ENCODE measurements at regions not wholly inside any gene's neighbourhood (a gene's known extent, or its start where the extent isn't known, plus 50 kb on each side); places are given as distances from the start of the nearest gene placed in this dataset.

GRCh38 chr6:139985236-139985815, 610.9 kb upstream of the CITED2 start:
- Histone ChIP-seq H3K79me2 (ENCODE audit: insufficient read depth, low read length) (no peaks in the 10 kb centered on the region), H3K4me1 (ENCODE audit: insufficient read depth, low read length) (peaks cover 35% of the 10 kb centered on the region), H3K9me3 (ENCODE audit: insufficient read depth, low read depth, low read length) (no peaks in the 10 kb centered on the region), H3K9ac (ENCODE audit: low read length) (no peak overlapping the region), H3K4me2 (ENCODE audit: low read length) (no peak overlapping the region), H3K36me3 (ENCODE audit: insufficient read depth, low read length) (no peaks in the 10 kb centered on the region), H4K20me1 (ENCODE audit: insufficient read depth, low read length) (no peaks in the 10 kb centered on the region), H2AFZ (ENCODE audit: low read depth, low read length) (no peak overlapping the region), H3K27me3 (ENCODE audit: insufficient read depth, low read length) (no peaks in the 10 kb centered on the region), H3K27ac (ENCODE audit: low read depth, low read length) (no peak overlapping the region), H3K4me3 (ENCODE audit: insufficient read depth, low read depth, low read length) (no peak overlapping the region)
- Mint-ChIP-seq H3K27me3 (ENCODE audit: low read depth, unreplicated experiment) (no peaks in the 10 kb centered on the region), H3K4me1 (ENCODE audit: low read depth, unreplicated experiment) (peaks cover 38% of the 10 kb centered on the region), H3K4me3 (ENCODE audit: unreplicated experiment) (no peak overlapping the region), H3K27ac (ENCODE audit: unreplicated experiment) (no peak overlapping the region), H3K36me3 (ENCODE audit: low read depth, unreplicated experiment) (no peaks in the 10 kb centered on the region), H3K9me3 (ENCODE audit: unreplicated experiment) (no peaks in the 10 kb centered on the region)
- TF ChIP-seq CTCF (IDR thresholded peaks at IDR 0.05; ENCODE audit: insufficient read depth, low read depth, low read length) (no peak), EZH2 (IDR thresholded peaks at IDR 0.05; ENCODE audit: insufficient read depth, low read length) (no peak)
- FAIRE-seq, result no peak
- DNase-seq (ENCODE audit: low read depth), result no peak

GRCh38 chr6:139984317-139984716, 609.9 kb upstream of the CITED2 start:
- peak overlapping the region; percentile 78 for H3K27ac Mint-ChIP-seq (ENCODE audit: unreplicated experiment)
- H3K4me3 ChIP-seq (ENCODE audit: insufficient read depth, low read depth, low read length), result no peak overlapping the region
- no peak for FAIRE-seq
- H3K4me1 Mint-ChIP-seq (ENCODE audit: low read depth, unreplicated experiment), result peaks cover 48% of the 10 kb centered on the region
- no peaks in the 10 kb centered on the region for H3K36me3 ChIP-seq (ENCODE audit: insufficient read depth, low read length)
- H3K9ac ChIP-seq (ENCODE audit: low read length), result no peak overlapping the region
- no peaks in the 10 kb centered on the region for H3K27me3 ChIP-seq (ENCODE audit: insufficient read depth, low read length)
- DNase-seq (ENCODE audit: low read depth), result no peak
- no peak overlapping the region for H3K4me3 Mint-ChIP-seq (ENCODE audit: unreplicated experiment)
- H3K27ac ChIP-seq (ENCODE audit: low read depth, low read length), result peak overlapping the region; percentile 39
- H4K20me1 ChIP-seq (ENCODE audit: insufficient read depth, low read length), result no peaks in the 10 kb centered on the region
- H3K79me2 ChIP-seq (ENCODE audit: insufficient read depth, low read length), result no peaks in the 10 kb centered on the region
- no peaks in the 10 kb centered on the region for H3K27me3 Mint-ChIP-seq (ENCODE audit: low read depth, unreplicated experiment)
- TF ChIP-seq EZH2 (IDR thresholded peaks at IDR 0.05; ENCODE audit: insufficient read depth, low read length), result no peak
- no peak for TF ChIP-seq CTCF (IDR thresholded peaks at IDR 0.05; ENCODE audit: insufficient read depth, low read depth, low read length)
- no peaks in the 10 kb centered on the region for H3K9me3 Mint-ChIP-seq (ENCODE audit: unreplicated experiment)
- peaks cover 35% of the 10 kb centered on the region for H3K4me1 ChIP-seq (ENCODE audit: insufficient read depth, low read length)
- no peak overlapping the region for H3K4me2 ChIP-seq (ENCODE audit: low read length)
- no peaks in the 10 kb centered on the region for H3K36me3 Mint-ChIP-seq (ENCODE audit: low read depth, unreplicated experiment)
- no peak overlapping the region for H2AFZ ChIP-seq (ENCODE audit: low read depth, low read length)
- H3K9me3 ChIP-seq (ENCODE audit: insufficient read depth, low read depth, low read length), result no peaks in the 10 kb centered on the region

- H3K4me1 Mint-ChIP-seq (ENCODE audit: low read depth, unreplicated experiment), result peaks cover 51% of the 10 kb centered on the region
- no peak overlapping the region for H3K4me2 ChIP-seq (ENCODE audit: low read length)
- H3K9me3 Mint-ChIP-seq (ENCODE audit: unreplicated experiment), result no peaks in the 10 kb centered on the region
Observed at GRCh38 chr6:139983555-139984276, 609.3 kb upstream of the CITED2 start.

More at GRCh38 chr6:139983555-139984276, 609.3 kb upstream of the CITED2 start:
- DNase-seq (ENCODE audit: low read depth) (no peak), FAIRE-seq (peak; percentile 87)
- H3K36me3 Mint-ChIP-seq (ENCODE audit: low read depth, unreplicated experiment), result no peaks in the 10 kb centered on the region
- no peaks in the 10 kb centered on the region for H3K27me3 Mint-ChIP-seq (ENCODE audit: low read depth, unreplicated experiment)
- no peaks in the 10 kb centered on the region for H3K9me3 ChIP-seq (ENCODE audit: insufficient read depth, low read depth, low read length)
- H3K4me3 ChIP-seq (ENCODE audit: insufficient read depth, low read depth, low read length), result no peak overlapping the region
- H3K27me3 ChIP-seq (ENCODE audit: insufficient read depth, low read length), result no peaks in the 10 kb centered on the region
- H3K4me3 Mint-ChIP-seq (ENCODE audit: unreplicated experiment), result no peak overlapping the region
- H3K36me3 ChIP-seq (ENCODE audit: insufficient read depth, low read length), result no peaks in the 10 kb centered on the region
- peak overlapping the region; percentile 64 for H3K27ac ChIP-seq (ENCODE audit: low read depth, low read length)
- no peaks in the 10 kb centered on the region for H4K20me1 ChIP-seq (ENCODE audit: insufficient read depth, low read length)
- H3K79me2 ChIP-seq (ENCODE audit: insufficient read depth, low read length), result no peaks in the 10 kb centered on the region
- peak overlapping the region; percentile 94 for H3K27ac Mint-ChIP-seq (ENCODE audit: unreplicated experiment)
- H2AFZ ChIP-seq (ENCODE audit: low read depth, low read length), result no peak overlapping the region
- H3K9ac ChIP-seq (ENCODE audit: low read length), result peak overlapping the region; percentile 28
- H3K4me1 ChIP-seq (ENCODE audit: insufficient read depth, low read length), result peaks cover 35% of the 10 kb centered on the region
- TF ChIP-seq CTCF (IDR thresholded peaks at IDR 0.05; ENCODE audit: insufficient read depth, low read depth, low read length) (no peak), EZH2 (IDR thresholded peaks at IDR 0.05; ENCODE audit: insufficient read depth, low read length) (no peak)
